PC-9 (cell line): ENCODE measurements at regions not wholly inside any gene's neighbourhood (a gene's known extent, or its start where the extent isn't known, plus 50 kb on each side); places are given as distances from the start of the nearest gene placed in this dataset.

Experiments used
- BruUV-seq: library from RNA; stranded (reverse); fragments of 400-500 nt; replicated peaks from 2 replicates; lab custom pipeline; 2021; lab: Mats Ljungman, UMichigan
- CTCF ChIA-PET: fragments of 300-600 bp; sonication (Branson Sonifier 250); formaldehyde crosslinking; loops from one replicate; lab custom pipeline; 2022; ENCODE audit warnings: antibody characterized with exemption; lab: Charles Lee
- POLR2A ChIA-PET: fragments of 300-600 bp; sonication (Branson Sonifier 250); formaldehyde crosslinking; loops from one replicate; lab custom pipeline; 2022; ENCODE audit warnings: antibody characterized with exemption; ENCODE audit not compliant: unreplicated experiment; lab: Charles Lee
- DNase-seq, 2 experiments: peaks; one replicate each; pipeline versions ENCODE4 v3.0.0 to v3.0.0-alpha.2; 2015 to 2022; ENCODE audit warnings: mixed read lengths in 1 of 2
- H2AFZ ChIP-seq: fragments of 200-600 bp; sonication (generic); 2 replicates; pipeline ENCODE4 v1.8.1; 2017; ENCODE audit warnings: antibody characterized with exemption
- H3F3A ChIP-seq: fragments of 200-600 bp; sonication (generic); 2 replicates; pipeline ENCODE4 v1.8.1; 2017; ENCODE audit warnings: antibody characterized with exemption, mild to moderate bottlenecking, low read depth; ENCODE audit not compliant: insufficient read depth
- H3K27ac ChIP-seq: fragments of 200-600 bp; sonication (generic); 2 replicates; pipeline ENCODE4 v1.6.1; 2016; ENCODE audit warnings: mixed run types
- H3K27me3 ChIP-seq: fragments of 200-600 bp; sonication (generic); 2 replicates; pipeline ENCODE4 v1.6.1; 2016; ENCODE audit warnings: low read depth, mixed run types; ENCODE audit not compliant: insufficient read depth
- H3K36me3 ChIP-seq: fragments of 200-600 bp; sonication (generic); 2 replicates; pipeline ENCODE4 v1.6.1; 2016; ENCODE audit warnings: low read depth, mixed run types
- H3K4me1 ChIP-seq: fragments of 200-600 bp; sonication (generic); replicated peaks from 2 replicates; pipeline ENCODE4 v1.6.1; 2016; ENCODE audit warnings: mixed run types; ENCODE audit not compliant: insufficient read depth
- H3K4me2 ChIP-seq: fragments of 200-600 bp; sonication (generic); 2 replicates; pipeline ENCODE4 v1.6.1; 2017; ENCODE audit warnings: mixed run types
- H3K4me3 ChIP-seq: fragments of 200-600 bp; sonication (generic); 2 replicates; pipeline ENCODE4 v1.6.1; 2016; ENCODE audit warnings: mixed run types
- H3K79me2 ChIP-seq: fragments of 200-600 bp; sonication (generic); 2 replicates; pipeline ENCODE4 v1.6.1; 2017; ENCODE audit warnings: low read depth, mixed run types
- H3K9me2 ChIP-seq: fragments of 200-600 bp; sonication (generic); 2 replicates; pipeline ENCODE4 v1.8.1; 2017; ENCODE audit warnings: mild to moderate bottlenecking; ENCODE audit not compliant: insufficient read depth
- H3K9me3 ChIP-seq: fragments of 200-600 bp; sonication (generic); 2 replicates; pipeline ENCODE4 v1.8.1; 2016; ENCODE audit warnings: low read depth; ENCODE audit not compliant: insufficient read depth
- H4K20me1 ChIP-seq: fragments of 200-600 bp; sonication (generic); 2 replicates; pipeline ENCODE4 v1.8.1; 2017; ENCODE audit not compliant: insufficient read depth
- CTCF ChIP-seq: fragments of 200-600 bp; sonication (generic); conservative IDR thresholded peaks from 2 replicates; pipeline ENCODE4 v1.6.1; 2017; ENCODE audit warnings: mixed run types, antibody characterized with exemption, mild to moderate bottlenecking, moderate library complexity
- EZH2 ChIP-seq: fragments of 200-600 bp; sonication (generic); IDR thresholded peaks from 2 replicates; pipeline ENCODE4 v1.8.0; 2017; ENCODE audit warnings: antibody characterized with exemption, low read depth
- intact Hi-C: fragments of 100-400 bp; cut with micrococcal nuclease; formaldehyde crosslinking; loops from one replicate; pipeline ENCODE4 v1.10.0; 2022; ENCODE audit not compliant: unreplicated experiment

GRCh38 chr2:104462731-104463130 lies 391.2 kb upstream of the POU3F3 start:
- TF ChIP-seq EZH2: no peak
- TF ChIP-seq CTCF: no peak

GRCh38 chr2:104465981-104466380 lies 387.9 kb upstream of the POU3F3 start:
- Histone ChIP-seq H3K36me3 (no peaks in the 10 kb centered on the region), H3K9me2 (no peaks in the 10 kb centered on the region), H3K27ac (no peak overlapping the region), H3K4me2 (no peak overlapping the region), H3K4me3 (no peak overlapping the region), H3K9me3 (no peaks in the 10 kb centered on the region), H3K4me1 (no peaks in the 10 kb centered on the region), H3K79me2 (no peaks in the 10 kb centered on the region), H3F3A (no peaks in the 10 kb centered on the region), H3K27me3 (peaks cover 4% of the 10 kb centered on the region; the same call in 1 of the 2 replicates), H4K20me1 (no peaks in the 10 kb centered on the region), H2AFZ (no peak overlapping the region)
- ChIA-PET POLR2A (no interaction called here), CTCF (no interaction called here)
- TF ChIP-seq CTCF: no peak
- TF ChIP-seq EZH2: no peak
- no TSS peak for BruUV-seq
- DNase-seq: no peak
- intact Hi-C loops: no loop called here

More at GRCh38 chr2:104462731-104463130, 391.2 kb upstream of the POU3F3 start:
- no peaks in the 10 kb centered on the region for H3K9me3 ChIP-seq
- no peaks in the 10 kb centered on the region for H3F3A ChIP-seq
- no peaks in the 10 kb centered on the region for H3K27me3 ChIP-seq
- H3K27ac ChIP-seq: no peak overlapping the region
- no peak overlapping the region for H2AFZ ChIP-seq
- H3K36me3 ChIP-seq: no peaks in the 10 kb centered on the region
- intact Hi-C loops: no loop called here
- no peaks in the 10 kb centered on the region for H3K4me1 ChIP-seq
- CTCF ChIA-PET: no interaction called here
- H3K9me2 ChIP-seq: no peaks in the 10 kb centered on the region
- H3K4me2 ChIP-seq: no peak overlapping the region
- BruUV-seq: no TSS peak
- POLR2A ChIA-PET: no interaction called here
- H3K4me3 ChIP-seq: no peak overlapping the region
- H4K20me1 ChIP-seq: no peaks in the 10 kb centered on the region
- no peak for DNase-seq
- no peaks in the 10 kb centered on the region for H3K79me2 ChIP-seq

GRCh38 chr2:104468846-104469245 lies 385.1 kb upstream of the POU3F3 start:
- H3K4me2 ChIP-seq: no peak overlapping the region
- H3K9me3 ChIP-seq: 0 out of 2 replicates have a peak, but pooled peaks cover 4% of the 10 kb centered on the region
- ChIA-PET CTCF (no interaction called here), POLR2A (no interaction called here)
- H2AFZ ChIP-seq: no peak overlapping the region
- no peaks in the 10 kb centered on the region for H3F3A ChIP-seq
- DNase-seq: no peak
- no peak overlapping the region for H3K27ac ChIP-seq
- peaks cover 4% of the 10 kb centered on the region; the same call in 1 of the 2 replicates for H3K27me3 ChIP-seq
- TF ChIP-seq CTCF (no peak), EZH2 (no peak)
- no peaks in the 10 kb centered on the region for H3K4me1 ChIP-seq
- no TSS peak for BruUV-seq
- no peak overlapping the region for H3K4me3 ChIP-seq
- no peaks in the 10 kb centered on the region for H3K9me2 ChIP-seq
- H3K79me2 ChIP-seq: no peaks in the 10 kb centered on the region
- H3K36me3 ChIP-seq: no peaks in the 10 kb centered on the region
- no peaks in the 10 kb centered on the region for H4K20me1 ChIP-seq
- intact Hi-C loops: no loop called here
